H1 (cell line): ENCODE measurements at regions not wholly inside any gene's neighbourhood (a gene's known extent, or its start where the extent isn't known, plus 50 kb on each side); places are given as distances from the start of the nearest gene placed in this dataset.

Experiments
- BACH1 ChIP-seq: IDR thresholded peaks from 2 replicates; pipeline ENCODE4 v1.6.1; 2012; ENCODE audit warnings: low read length, improper control_type of control experiment
- CHD1 ChIP-seq: IDR thresholded peaks from 2 replicates; pipeline ENCODE4 v1.6.1; 2012; ENCODE audit warnings: low read depth, low read length, improper control_type of control experiment
- CTCF ChIP-seq, 3 experiments: IDR thresholded peaks; 1 replicate in 2 of 3; 2 replicates in 1 of 3; pipeline versions ENCODE4 v1.5.1 to v1.6.1; 2011; ENCODE audit warnings: low read length in 3 of 3, mild to moderate bottlenecking in 3 of 3, inconsistent platforms in 2 of 3, low read depth in 1 of 3, moderate library complexity in 1 of 3; ENCODE audit not compliant: insufficient read depth in 1 of 3; ENCODE audit errors: control extremely low read depth in 1 of 3
- EP300 ChIP-seq, 2 experiments: IDR thresholded peaks; 1 replicate in 1 of 2; 2 replicates in 1 of 2; pipeline ENCODE4 v1.6.1; 2011 to 2012; ENCODE audit warnings: low read depth in 2 of 2, low read length in 2 of 2, mild to moderate bottlenecking in 2 of 2, borderline replicate concordance in 1 of 2, inconsistent platforms in 1 of 2, moderate library complexity in 1 of 2
- JUN ChIP-seq: IDR thresholded peaks from 2 replicates; pipeline ENCODE4 v1.6.1; 2011; ENCODE audit warnings: low read depth, mild to moderate bottlenecking, improper control_type of control experiment, low read length
- TEAD4 ChIP-seq: IDR thresholded peaks from 2 replicates; pipeline ENCODE4 v1.6.1; 2012; ENCODE audit warnings: low read depth, low read length, inconsistent platforms, mixed read lengths
- USF2 ChIP-seq: IDR thresholded peaks from 2 replicates; pipeline ENCODE4 v1.6.1; 2011; ENCODE audit warnings: low read length, improper control_type of control experiment
- TF ChIP-seq, protein P1 (sequence below): IDR thresholded peaks from 2 replicates; pipeline ENCODE4 v1.6.1; 2012; ENCODE audit warnings: inconsistent platforms

- TF ChIP-seq JUN, result no peak
- no peak for TF ChIP-seq CTCF (IDR thresholded peaks at IDR 0.05; ENCODE audit: control extremely low read depth in 1 of 3, insufficient read depth in 1 of 3, low read depth in 1 of 3, low read length in 3 of 3)
- TF ChIP-seq, protein P1, sequence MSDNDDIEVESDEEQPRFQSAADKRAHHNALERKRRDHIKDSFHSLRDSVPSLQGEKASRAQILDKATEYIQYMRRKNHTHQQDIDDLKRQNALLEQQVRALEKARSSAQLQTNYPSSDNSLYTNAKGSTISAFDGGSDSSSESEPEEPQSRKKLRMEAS, result no peak
- no peak for TF ChIP-seq CHD1
- TF ChIP-seq TEAD4, result no peak
- TF ChIP-seq USF2, result no peak
- no peak for TF ChIP-seq BACH1
- no peak for TF ChIP-seq EP300 (IDR thresholded peaks at IDR 0.05; ENCODE audit: borderline replicate concordance in 1 of 2, low read depth in 2 of 2, low read length in 2 of 2)
Observed at GRCh38 chr12:3432868-3433267, 58.1 kb upstream of the PRMT8 start.
